ENCODE measurements at regions not wholly inside any gene's neighbourhood (a gene's known extent, or its start where the extent isn't known, plus 50 kb on each side); places are given as distances from the start of the nearest gene placed in this dataset.

GRCh38 chr10:113264333-113265131 lies 288.3 kb upstream of the HABP2 start:
- no peak overlapping the region for H3K4me3 ChIP-seq (ENCODE audit: low read depth, low read length)
- no peak for TF ChIP-seq CTCF (conservative IDR thresholded peaks at IDR 0.05; ENCODE audit: low read depth, low read length)
- no peak for DNase-seq (ENCODE audit: low read depth)

DNA sequence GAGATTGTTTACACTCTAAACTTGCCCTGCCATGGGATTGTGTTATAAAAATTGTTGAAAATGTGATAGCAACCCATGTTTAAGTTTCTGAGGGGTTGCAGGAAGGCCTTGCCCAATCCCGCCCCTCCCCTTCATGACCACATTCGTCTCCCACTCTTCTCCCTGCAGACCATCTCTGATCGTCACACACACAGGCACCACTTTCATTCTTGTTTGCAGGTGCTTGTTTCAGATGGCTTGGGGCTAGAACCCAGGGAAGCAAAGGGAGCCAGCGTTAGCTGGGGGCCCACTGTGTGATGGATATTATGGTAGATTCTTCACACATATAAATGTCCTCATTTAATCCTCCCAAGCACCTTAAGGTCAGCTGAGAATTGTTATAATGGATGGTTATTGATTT lies 286.7 kb upstream of the HABP2 start:
- TF ChIP-seq CTCF (conservative IDR thresholded peaks at IDR 0.05; ENCODE audit: low read depth, low read length) = no peak
- H3K4me3 ChIP-seq (ENCODE audit: low read depth, low read length) = no peak overlapping the region
- DNase-seq (ENCODE audit: low read depth) = no peak

DNA sequence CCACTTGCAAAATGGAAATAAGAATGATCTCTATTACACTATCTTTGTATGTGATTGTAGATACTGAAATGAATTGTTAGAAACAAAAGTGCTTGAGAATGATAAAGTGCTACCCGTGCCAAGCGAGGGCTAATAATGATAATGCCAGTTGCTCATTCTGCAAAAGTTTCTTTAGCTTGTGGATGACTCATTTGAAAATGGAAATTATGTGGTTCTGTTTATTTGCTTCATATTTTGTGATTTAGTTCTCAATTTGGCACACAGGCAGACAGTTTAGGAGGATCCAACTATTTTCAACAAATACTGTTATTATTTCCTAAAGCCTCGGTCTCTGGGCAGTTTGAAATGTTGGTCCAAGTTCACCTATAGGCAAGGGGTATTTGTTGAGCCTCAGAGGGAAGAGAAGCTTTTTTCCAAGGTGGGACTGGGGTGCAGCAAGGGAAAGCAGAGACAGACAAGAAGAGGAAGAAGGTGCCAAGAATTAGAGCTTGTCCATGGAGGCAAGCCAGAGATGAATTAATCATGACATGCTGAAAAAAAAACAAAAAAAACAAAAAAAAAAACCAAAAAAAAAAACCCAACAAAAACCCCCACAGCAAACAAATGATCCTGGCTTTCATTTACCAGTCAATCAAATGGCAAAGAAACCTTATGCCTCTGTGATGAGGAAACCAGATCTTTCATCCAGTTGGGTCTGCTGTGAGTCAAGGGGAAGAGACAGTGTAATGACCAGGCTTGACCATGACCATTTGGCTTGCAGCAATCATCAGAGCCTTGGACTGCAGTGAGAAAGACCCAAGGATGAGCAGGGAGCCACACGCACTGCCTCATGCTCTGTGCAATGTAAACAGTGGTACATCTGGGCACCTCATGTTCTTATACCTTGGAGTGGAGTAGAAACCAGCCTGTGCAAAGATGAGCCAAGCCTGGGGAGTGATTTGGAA lies 285.0 kb upstream of the HABP2 start:
- no peak overlapping the region for H3K4me3 ChIP-seq (ENCODE audit: low read depth, low read length)
- no peak for DNase-seq (ENCODE audit: low read depth)
- TF ChIP-seq CTCF (conservative IDR thresholded peaks at IDR 0.05; ENCODE audit: low read depth, low read length) = no peak

- H3K4me3 ChIP-seq (ENCODE audit: low read depth, low read length) = no peak overlapping the region
- TF ChIP-seq CTCF (conservative IDR thresholded peaks at IDR 0.05; ENCODE audit: low read depth, low read length) = no peak
- no peak for DNase-seq (ENCODE audit: low read depth)
These were observed 283.5 kb upstream of the HABP2 start for GRCh38 chr10:113269333-113269732.

- DNase-seq (ENCODE audit: low read depth) = no peak
- no peak for TF ChIP-seq CTCF (conservative IDR thresholded peaks at IDR 0.05; ENCODE audit: low read depth, low read length)
- no peak overlapping the region for H3K4me3 ChIP-seq (ENCODE audit: low read depth, low read length)
These were observed 280.3 kb upstream of the HABP2 start for GRCh38 chr10:113272511-113272910.

DNA sequence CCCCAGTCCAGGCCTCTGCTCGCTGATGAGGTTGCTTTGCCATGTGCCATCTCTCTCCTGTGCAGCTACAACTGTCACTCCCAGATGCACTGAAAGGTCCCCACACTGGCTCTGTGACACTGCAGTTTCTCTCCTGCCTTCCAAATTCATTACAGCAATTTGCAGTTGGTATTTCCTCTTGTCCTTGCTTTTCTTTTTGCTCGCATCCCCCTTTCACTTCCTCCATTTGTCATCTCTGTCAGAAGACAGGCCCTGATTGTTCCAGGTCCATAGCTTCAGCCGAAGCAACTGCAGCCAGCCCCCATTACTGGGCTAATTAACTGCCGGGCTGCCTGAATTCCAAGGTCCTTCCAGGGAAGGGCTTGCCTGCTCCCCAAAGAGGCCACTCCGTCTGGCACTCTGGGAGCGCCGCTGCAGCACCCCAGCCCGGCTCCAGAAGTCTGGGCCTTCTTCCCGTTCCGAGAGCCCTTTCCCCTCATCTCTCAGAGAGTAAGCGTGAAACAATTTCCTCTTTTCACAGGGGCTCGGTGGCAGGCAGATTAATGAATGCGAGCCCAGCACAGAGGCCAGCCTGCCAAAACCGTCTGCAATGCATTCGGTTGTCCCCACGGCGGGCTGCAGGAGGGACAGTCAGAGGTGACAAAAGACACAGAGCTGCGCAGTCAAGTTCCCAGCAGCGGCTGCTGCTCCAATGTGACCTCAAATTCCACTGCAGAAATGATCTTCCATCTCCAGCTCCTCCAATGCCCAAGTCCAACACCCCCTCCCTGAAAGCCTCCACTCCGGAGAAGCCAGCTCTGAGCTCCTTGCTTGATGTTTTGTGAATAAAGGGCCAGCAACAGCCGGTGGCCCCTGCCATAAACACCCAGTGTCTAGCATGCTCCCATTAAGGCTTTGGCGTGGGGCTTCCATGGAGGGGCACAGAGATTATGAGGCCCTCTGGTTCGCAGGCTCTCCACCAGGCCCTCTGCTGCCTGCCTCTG lies 279.4 kb upstream of the HABP2 start:
- H3K4me3 ChIP-seq (ENCODE audit: low read depth, low read length) = no peak overlapping the region
- DNase-seq (ENCODE audit: low read depth) = no peak
- no peak for TF ChIP-seq CTCF (conservative IDR thresholded peaks at IDR 0.05; ENCODE audit: low read depth, low read length)

All from epithelial cell of proximal tubule (primary cell).